ELR (cell line): ENCODE measurements at regions not wholly inside any gene's neighbourhood (a gene's known extent, or its start where the extent isn't known, plus 50 kb on each side); places are given as distances from the start of the nearest gene placed in this dataset.
"Not testable (repeated sequence)": the region's sequence is repeated elsewhere in the genome, so short reads cannot be mapped to it uniquely, and the experiment has no call there.

Experiments
- DNase-seq: peaks from one replicate; pipeline ENCODE4 v3.0.0-alpha.2; 2015; ENCODE audit warnings: low read depth

- DNase-seq = no peak
Observed at GRCh38 chr1:214980921-214981320, 101.6 kb upstream of the KCNK2 start.

- peak; percentile 66 for DNase-seq
Observed at GRCh38 chr1:214983126-214983869, 99.2 kb upstream of the KCNK2 start.

GRCh38 chr1:214989341-214989740 lies 93.2 kb upstream of the KCNK2 start:
- DNase-seq = peak; percentile 71

- DNase-seq = peak; percentile 97
Observed at GRCh38 chr1:214990619-214991018, 91.9 kb upstream of the KCNK2 start.

- DNase-seq = no peak
Observed at GRCh38 chr1:214991691-214992315, 90.7 kb upstream of the KCNK2 start.

GRCh38 chr1:214993419-214993818 lies 89.1 kb upstream of the KCNK2 start:
- DNase-seq = peak; percentile 50

- no peak for DNase-seq
Observed at GRCh38 chr1:214997685-214998084, 84.9 kb upstream of the KCNK2 start.

GRCh38 chr1:215001419-215002021 lies 81.0 kb upstream of the KCNK2 start:
- no peak for DNase-seq

GRCh38 chr1:215002471-215002870 lies 80.1 kb upstream of the KCNK2 start:
- DNase-seq = peak; percentile 71

- DNase-seq = no peak
Observed at GRCh38 chr1:215003686-215004085, 78.9 kb upstream of the KCNK2 start.

GRCh38 chr1:215004121-215004827 lies 78.3 kb upstream of the KCNK2 start:
- DNase-seq = no peak

- peak; percentile 48 for DNase-seq
Observed at GRCh38 chr1:215005078-215005477, 77.5 kb upstream of the KCNK2 start.

- DNase-seq = peak; percentile 42
Observed at GRCh38 chr1:215005656-215006345, 76.7 kb upstream of the KCNK2 start.

- no peak for DNase-seq
Observed at GRCh38 chr1:215007880-215008279, 74.7 kb upstream of the KCNK2 start.

GRCh38 chr1:215018555-215018954 lies 64.0 kb upstream of the KCNK2 start:
- peak; percentile 66 for DNase-seq

GRCh38 chr1:215022204-215022603 lies 60.3 kb upstream of the KCNK2 start:
- no peak for DNase-seq

GRCh38 chr1:215022741-215023141 lies 59.8 kb upstream of the KCNK2 start:
- no peak for DNase-seq

- DNase-seq = no peak
Observed at GRCh38 chr1:215023155-215023832, 59.2 kb upstream of the KCNK2 start.

- no peak for DNase-seq
Observed at GRCh38 chr1:215028954-215029353, 53.6 kb upstream of the KCNK2 start.

- not testable (repeated sequence) for DNase-seq
Observed at GRCh38 chr1:215030581-215030980, 52.0 kb upstream of the KCNK2 start.

- no peak for DNase-seq
Observed at GRCh38 chr1:215031392-215031791, 51.1 kb upstream of the KCNK2 start.
